ENCODE measurements at regions not wholly inside any gene's neighbourhood (a gene's known extent, or its start where the extent isn't known, plus 50 kb on each side); places are given as distances from the start of the nearest gene placed in this dataset.

- H3K27me3 Mint-ChIP-seq, result no peaks in the 10 kb centered on the region
- intact Hi-C loops (cut with micrococcal nuclease), result loop anchor here (2.0 kb wide), 2 partner anchors 374 to 1248 kb away; no protein-coding TSS in a partner anchor
- TF ChIP-seq, protein P1, sequence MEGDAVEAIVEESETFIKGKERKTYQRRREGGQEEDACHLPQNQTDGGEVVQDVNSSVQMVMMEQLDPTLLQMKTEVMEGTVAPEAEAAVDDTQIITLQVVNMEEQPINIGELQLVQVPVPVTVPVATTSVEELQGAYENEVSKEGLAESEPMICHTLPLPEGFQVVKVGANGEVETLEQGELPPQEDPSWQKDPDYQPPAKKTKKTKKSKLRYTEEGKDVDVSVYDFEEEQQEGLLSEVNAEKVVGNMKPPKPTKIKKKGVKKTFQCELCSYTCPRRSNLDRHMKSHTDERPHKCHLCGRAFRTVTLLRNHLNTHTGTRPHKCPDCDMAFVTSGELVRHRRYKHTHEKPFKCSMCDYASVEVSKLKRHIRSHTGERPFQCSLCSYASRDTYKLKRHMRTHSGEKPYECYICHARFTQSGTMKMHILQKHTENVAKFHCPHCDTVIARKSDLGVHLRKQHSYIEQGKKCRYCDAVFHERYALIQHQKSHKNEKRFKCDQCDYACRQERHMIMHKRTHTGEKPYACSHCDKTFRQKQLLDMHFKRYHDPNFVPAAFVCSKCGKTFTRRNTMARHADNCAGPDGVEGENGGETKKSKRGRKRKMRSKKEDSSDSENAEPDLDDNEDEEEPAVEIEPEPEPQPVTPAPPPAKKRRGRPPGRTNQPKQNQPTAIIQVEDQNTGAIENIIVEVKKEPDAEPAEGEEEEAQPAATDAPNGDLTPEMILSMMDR (IDR thresholded peaks at IDR 0.05), result no peak
- ATAC-seq (ENCODE audit: low read depth) (no peak), DNase-seq (no peak)
- H3K36me3 Mint-ChIP-seq (ENCODE audit: low read depth), result no peaks in the 10 kb centered on the region
- CTCF ChIA-PET, result no interaction called here
- POLR2A ChIA-PET, result no interaction called here
- no peak overlapping the region for H3K27ac Mint-ChIP-seq
- no peak overlapping the region for H3K4me3 Mint-ChIP-seq
- H3K9me3 Mint-ChIP-seq, result no peaks in the 10 kb centered on the region
- no peaks in the 10 kb centered on the region for H3K4me1 Mint-ChIP-seq
Measured at GRCh38 chr3:181176601-181177000, 187.1 kb upstream of the DNAJC19 start.

GRCh38 chr3:181174676-181175233 lies 185.2 kb upstream of the DNAJC19 start:
- CTCF ChIA-PET, result no interaction called here
- TF ChIP-seq, protein P1 (IDR thresholded peaks at IDR 0.05), result no peak
- no peak overlapping the region for H3K27ac Mint-ChIP-seq

GRCh38 chr3:181174022-181174421 lies 184.5 kb upstream of the DNAJC19 start:
- DNase-seq (no peak), ATAC-seq (ENCODE audit: low read depth) (no peak)
- TF ChIP-seq, protein P1 (IDR thresholded peaks at IDR 0.05), result no peak
- no peak overlapping the region for H3K4me3 Mint-ChIP-seq
- H3K27ac Mint-ChIP-seq, result no peak overlapping the region
- H3K27me3 Mint-ChIP-seq, result peaks cover 2% of the 10 kb centered on the region
- CTCF ChIA-PET, result no interaction called here
- H3K9me3 Mint-ChIP-seq, result no peaks in the 10 kb centered on the region
- POLR2A ChIA-PET, result no interaction called here
- no peaks in the 10 kb centered on the region for H3K4me1 Mint-ChIP-seq
- intact Hi-C loops (cut with micrococcal nuclease), result no loop called here
- H3K36me3 Mint-ChIP-seq (ENCODE audit: low read depth), result no peaks in the 10 kb centered on the region

More at GRCh38 chr3:181174676-181175233, 185.2 kb upstream of the DNAJC19 start:
- no peaks in the 10 kb centered on the region for H3K4me1 Mint-ChIP-seq
- ATAC-seq (ENCODE audit: low read depth), result no peak
- H3K27me3 Mint-ChIP-seq, result peaks cover 2% of the 10 kb centered on the region
- DNase-seq, result no peak
- POLR2A ChIA-PET, result no interaction called here
- H3K4me3 Mint-ChIP-seq, result no peak overlapping the region
- no peaks in the 10 kb centered on the region for H3K36me3 Mint-ChIP-seq (ENCODE audit: low read depth)
- intact Hi-C loops (cut with micrococcal nuclease), result no loop called here
- no peaks in the 10 kb centered on the region for H3K9me3 Mint-ChIP-seq

GRCh38 chr3:181173227-181173626 lies 183.7 kb upstream of the DNAJC19 start:
- H3K9me3 Mint-ChIP-seq, result no peaks in the 10 kb centered on the region
- no peak overlapping the region for H3K27ac Mint-ChIP-seq
- intact Hi-C loops (cut with micrococcal nuclease), result no loop called here
- H3K27me3 Mint-ChIP-seq, result peaks cover 2% of the 10 kb centered on the region
- POLR2A ChIA-PET, result no interaction called here
- CTCF ChIA-PET, result no interaction called here
- TF ChIP-seq, protein P1 (IDR thresholded peaks at IDR 0.05), result no peak
- ATAC-seq (ENCODE audit: low read depth), result no peak
- DNase-seq, result no peak
- H3K4me1 Mint-ChIP-seq, result no peaks in the 10 kb centered on the region
- no peak overlapping the region for H3K4me3 Mint-ChIP-seq
- no peaks in the 10 kb centered on the region for H3K36me3 Mint-ChIP-seq (ENCODE audit: low read depth)

GRCh38 chr3:181134873-181135272 lies 145.3 kb upstream of the DNAJC19 start:
- H3K36me3 Mint-ChIP-seq (ENCODE audit: low read depth), result no peaks in the 10 kb centered on the region
- intact Hi-C loops (cut with micrococcal nuclease), result no loop called here
- H3K27me3 Mint-ChIP-seq, result peaks cover 2% of the 10 kb centered on the region
- DNase-seq, result no peak
- H3K9me3 Mint-ChIP-seq, result no peaks in the 10 kb centered on the region
- CTCF ChIA-PET, result no interaction called here
- no peak overlapping the region for H3K27ac Mint-ChIP-seq
- POLR2A ChIA-PET, result no interaction called here
- no peaks in the 10 kb centered on the region for H3K4me1 Mint-ChIP-seq
- no peak for ATAC-seq (ENCODE audit: low read depth)
- no peak overlapping the region for H3K4me3 Mint-ChIP-seq
- TF ChIP-seq, protein P1 (IDR thresholded peaks at IDR 0.05), result no peak
